AG04449 (cell line): ENCODE measurements at regions not wholly inside any gene's neighbourhood (a gene's known extent, or its start where the extent isn't known, plus 50 kb on each side); places are given as distances from the start of the nearest gene placed in this dataset.
"Not testable (repeated sequence)": the region's sequence is repeated elsewhere in the genome, so short reads cannot be mapped to it uniquely, and the experiment has no call there.

Experiments used
- CTCF ChIA-PET: fragments of 350-600 bp; formaldehyde crosslinking; extraction: SDS; loops from one replicate; lab custom pipeline; 2021; ENCODE audit warnings: antibody characterized with exemption; lab: Yijun Ruan, JAX
- POLR2A ChIA-PET: fragments of 400-600, 350-600 bp; formaldehyde crosslinking; extraction: SDS; loops from one replicate; lab custom pipeline; 2020; ENCODE audit warnings: antibody characterized with exemption, inconsistent platforms; lab: Yijun Ruan, JAX
- DNase-seq: peaks from one replicate; pipeline ENCODE4 v3.0.0-alpha.2; 2010; ENCODE audit warnings: low read depth, low spot score
- H3K4me3 ChIP-seq: 2 replicates; pipeline ENCODE4 v1.5.1; 2011; ENCODE audit warnings: low read depth, mild to moderate bottlenecking, control low read depth, low read length
- TF ChIP-seq, protein P1 (sequence below): IDR thresholded peaks from one replicate; pipeline ENCODE4 v1.5.1; 2011; ENCODE audit warnings: mild to moderate bottlenecking, moderate library complexity, low read length, control low read depth, inconsistent platforms; ENCODE audit not compliant: insufficient read depth; ENCODE audit errors: missing control alignments

DNA sequence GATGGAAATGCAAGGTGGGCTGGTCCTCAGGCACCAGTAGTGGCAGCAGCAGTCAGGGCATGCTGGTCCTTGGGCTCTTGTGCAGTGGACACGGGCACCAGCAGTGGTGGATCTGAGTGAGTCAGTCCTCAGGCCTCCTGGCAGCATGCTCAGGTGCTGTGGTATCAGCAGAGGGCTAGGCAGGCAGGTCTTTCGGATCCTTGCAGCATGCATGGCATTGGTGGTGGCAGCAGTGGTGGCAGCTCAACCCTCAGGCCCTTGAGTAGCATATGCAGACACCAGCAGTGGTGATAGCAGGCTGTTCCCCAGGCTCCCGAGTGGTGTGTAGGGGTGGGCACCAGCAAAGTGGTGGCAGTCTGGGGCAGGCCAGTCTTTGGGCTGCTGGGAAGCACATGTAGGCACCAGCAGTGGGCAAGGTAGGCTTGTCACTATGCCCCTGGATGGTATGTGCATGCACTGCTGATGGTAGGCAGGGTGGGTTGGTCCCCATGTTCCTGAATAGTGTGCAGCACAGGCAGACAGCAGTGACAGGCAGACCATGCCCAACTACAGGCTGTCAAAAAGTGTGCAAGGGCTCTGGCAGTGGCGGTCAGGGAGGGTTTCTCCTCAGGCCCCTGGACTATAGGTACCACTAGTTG lies 606.0 kb downstream of the ADCYAP1 start:
- ChIA-PET CTCF (no interaction called here), POLR2A (no interaction called here)
- no peak for DNase-seq
- TF ChIP-seq, protein P1, sequence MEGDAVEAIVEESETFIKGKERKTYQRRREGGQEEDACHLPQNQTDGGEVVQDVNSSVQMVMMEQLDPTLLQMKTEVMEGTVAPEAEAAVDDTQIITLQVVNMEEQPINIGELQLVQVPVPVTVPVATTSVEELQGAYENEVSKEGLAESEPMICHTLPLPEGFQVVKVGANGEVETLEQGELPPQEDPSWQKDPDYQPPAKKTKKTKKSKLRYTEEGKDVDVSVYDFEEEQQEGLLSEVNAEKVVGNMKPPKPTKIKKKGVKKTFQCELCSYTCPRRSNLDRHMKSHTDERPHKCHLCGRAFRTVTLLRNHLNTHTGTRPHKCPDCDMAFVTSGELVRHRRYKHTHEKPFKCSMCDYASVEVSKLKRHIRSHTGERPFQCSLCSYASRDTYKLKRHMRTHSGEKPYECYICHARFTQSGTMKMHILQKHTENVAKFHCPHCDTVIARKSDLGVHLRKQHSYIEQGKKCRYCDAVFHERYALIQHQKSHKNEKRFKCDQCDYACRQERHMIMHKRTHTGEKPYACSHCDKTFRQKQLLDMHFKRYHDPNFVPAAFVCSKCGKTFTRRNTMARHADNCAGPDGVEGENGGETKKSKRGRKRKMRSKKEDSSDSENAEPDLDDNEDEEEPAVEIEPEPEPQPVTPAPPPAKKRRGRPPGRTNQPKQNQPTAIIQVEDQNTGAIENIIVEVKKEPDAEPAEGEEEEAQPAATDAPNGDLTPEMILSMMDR, result no peak
- no peak overlapping the region for H3K4me3 ChIP-seq

DNA sequence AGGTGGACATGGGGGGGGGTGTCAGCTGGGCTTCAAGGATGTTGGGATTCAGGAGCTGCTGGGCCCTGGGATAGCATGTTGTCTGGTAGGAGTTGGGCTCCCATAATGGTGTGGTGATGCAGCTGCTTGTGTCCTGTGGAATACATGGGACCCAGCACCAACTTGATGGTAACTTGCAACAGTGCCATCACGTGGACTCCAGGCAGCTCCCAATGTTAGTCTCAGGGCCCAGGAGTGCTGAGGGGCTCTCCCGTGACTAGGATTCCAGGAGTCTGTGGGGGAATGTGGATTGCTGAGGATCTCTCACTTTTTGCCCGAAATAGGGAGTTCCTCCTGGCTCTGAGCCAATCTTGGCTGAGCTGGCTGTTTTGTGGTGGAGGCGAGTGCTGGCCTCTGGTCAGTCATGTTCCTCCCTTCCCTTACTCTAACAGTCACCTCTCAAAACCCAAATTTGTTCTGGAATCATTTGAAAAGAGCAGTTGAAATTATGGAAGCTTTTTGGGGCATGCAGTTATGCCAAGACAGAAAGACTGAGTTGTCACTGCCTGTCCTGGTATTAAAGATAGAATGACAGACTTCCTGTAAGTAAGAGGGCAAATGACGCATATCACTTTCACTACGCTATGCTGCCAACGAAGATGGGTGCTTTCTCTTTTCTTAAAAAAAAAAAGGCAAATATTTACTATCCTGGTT lies 607.1 kb downstream of the ADCYAP1 start:
- DNase-seq, result no peak
- H3K4me3 ChIP-seq, result no peak overlapping the region
- ChIA-PET POLR2A (no interaction called here), CTCF (no interaction called here)
- TF ChIP-seq, protein P1, result no peak

DNA sequence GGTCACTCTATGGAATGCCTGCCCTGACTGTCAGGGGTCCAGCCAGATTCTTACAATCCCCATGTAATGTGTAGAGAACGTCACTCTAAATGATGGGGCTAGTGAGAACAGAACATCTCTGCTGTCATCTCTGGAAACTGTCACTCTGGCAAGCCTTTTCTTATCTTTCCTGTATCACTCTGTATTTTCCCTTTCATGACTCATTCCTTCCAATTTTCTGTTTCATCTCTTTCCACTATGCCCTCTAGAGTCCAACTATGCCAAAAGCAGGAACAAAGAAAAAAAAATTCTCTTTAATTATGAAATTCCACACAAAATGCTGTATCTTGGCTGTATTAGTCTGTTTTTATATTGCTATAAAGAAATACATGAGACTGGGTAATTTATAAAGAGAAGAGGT lies 608.8 kb downstream of the ADCYAP1 start:
- DNase-seq, result no peak
- TF ChIP-seq, protein P1, result no peak

DNA sequence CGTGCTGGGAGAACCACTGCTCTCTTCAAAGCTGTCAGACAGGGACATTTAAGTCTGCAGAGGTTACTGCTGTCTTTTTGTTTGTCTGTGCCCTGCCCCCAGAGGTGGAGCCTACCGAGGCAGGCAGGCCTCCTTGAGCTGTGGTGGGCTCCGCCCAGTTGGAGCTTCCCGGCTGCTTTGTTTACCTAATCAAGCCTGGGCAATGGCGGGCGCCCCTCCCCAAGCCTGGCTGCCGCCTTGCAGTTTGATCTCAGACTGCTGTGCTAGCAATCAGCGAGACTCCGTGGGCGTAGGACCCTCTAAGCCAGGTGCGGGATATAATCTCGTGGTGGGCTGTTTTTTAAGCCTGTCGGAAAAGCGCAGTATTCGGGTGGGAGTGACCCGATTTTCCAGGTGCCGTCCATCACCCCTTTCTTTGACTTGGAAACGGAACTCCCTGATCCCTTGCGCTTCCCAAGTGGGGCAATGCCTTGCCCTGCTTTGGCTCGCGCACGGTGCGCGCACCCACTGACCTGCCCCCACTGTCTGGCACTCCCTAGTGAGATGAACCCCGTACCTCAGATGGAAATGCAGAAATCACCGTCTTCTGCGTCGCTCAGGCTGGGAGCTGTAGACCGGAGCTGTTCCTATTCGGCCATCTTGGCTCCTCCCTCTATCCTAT lies 617.0 kb downstream of the ADCYAP1 start:
- DNase-seq, CTCF ChIA-PET, POLR2A ChIA-PET, H3K4me3 ChIP-seq: not testable (repeated sequence)

More for the DNA sequence above, 608.8 kb downstream of the ADCYAP1 start:
- H3K4me3 ChIP-seq, result no peak overlapping the region
- CTCF ChIA-PET, result no interaction called here
- POLR2A ChIA-PET, result no interaction called here

DNA sequence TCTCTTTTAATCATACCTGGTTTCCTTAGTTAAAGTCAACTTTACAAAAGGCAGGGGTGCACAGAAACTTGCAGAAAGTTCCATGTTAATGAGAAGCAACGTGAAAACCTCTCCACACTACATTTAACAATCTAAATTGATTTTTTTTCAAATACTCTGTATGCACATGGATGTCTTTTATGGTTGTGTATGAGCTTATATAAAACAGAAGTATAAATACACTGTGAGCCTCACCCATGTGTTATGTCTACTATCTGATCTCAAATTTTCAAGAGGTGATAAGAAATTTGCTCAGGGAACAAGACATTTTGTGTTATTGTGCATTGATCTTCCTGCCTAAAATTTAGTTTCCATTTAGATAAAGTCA lies 617.6 kb downstream of the ADCYAP1 start:
- H3K4me3 ChIP-seq, result no peak overlapping the region
- TF ChIP-seq, protein P1, result no peak
- ChIA-PET CTCF (no interaction called here), POLR2A (no interaction called here)
- no peak for DNase-seq

DNA sequence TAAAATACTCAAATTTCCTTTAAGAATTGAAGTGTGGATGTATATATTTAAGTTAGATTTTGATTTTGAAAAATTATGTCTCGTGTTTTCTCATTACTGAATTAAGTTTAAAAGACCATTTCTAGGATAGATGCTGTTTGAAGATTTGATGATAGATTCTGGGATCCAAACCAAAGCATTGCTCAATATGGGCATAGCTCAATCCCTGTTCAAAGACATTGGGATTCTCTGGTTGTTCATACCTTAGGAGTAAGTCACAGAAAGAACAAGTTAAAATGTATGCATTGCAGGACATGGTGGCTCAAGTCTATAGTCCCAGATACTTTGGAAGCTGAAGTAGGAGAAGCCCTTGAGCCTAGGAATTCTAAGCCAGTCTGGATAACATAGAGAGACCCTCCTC lies 622.3 kb downstream of the ADCYAP1 start:
- TF ChIP-seq, protein P1, result no peak
- POLR2A ChIA-PET, result no interaction called here
- CTCF ChIA-PET, result no interaction called here

More for the DNA sequence above, 622.3 kb downstream of the ADCYAP1 start:
- H3K4me3 ChIP-seq, result no peak overlapping the region
- DNase-seq, result no peak
